Astrocyte (in vitro differentiated cells and primary cell): ENCODE measurements at regions not wholly inside any gene's neighbourhood (a gene's known extent, or its start where the extent isn't known, plus 50 kb on each side); places are given as distances from the start of the nearest gene placed in this dataset.

ENCODE experiments used
- CTCF ChIP-seq: IDR thresholded peaks from 2 replicates; pipeline ENCODE4 v1.5.1; 2011; ENCODE audit warnings: low read depth, mild to moderate bottlenecking, inconsistent platforms, low read length, moderate library complexity; ENCODE audit not compliant: insufficient read depth
- EZH2 ChIP-seq: IDR thresholded peaks from 2 replicates; pipeline ENCODE4 v1.6.1; 2012; ENCODE audit warnings: mild to moderate bottlenecking, low read length, inconsistent platforms; ENCODE audit not compliant: insufficient read depth

DNA sequence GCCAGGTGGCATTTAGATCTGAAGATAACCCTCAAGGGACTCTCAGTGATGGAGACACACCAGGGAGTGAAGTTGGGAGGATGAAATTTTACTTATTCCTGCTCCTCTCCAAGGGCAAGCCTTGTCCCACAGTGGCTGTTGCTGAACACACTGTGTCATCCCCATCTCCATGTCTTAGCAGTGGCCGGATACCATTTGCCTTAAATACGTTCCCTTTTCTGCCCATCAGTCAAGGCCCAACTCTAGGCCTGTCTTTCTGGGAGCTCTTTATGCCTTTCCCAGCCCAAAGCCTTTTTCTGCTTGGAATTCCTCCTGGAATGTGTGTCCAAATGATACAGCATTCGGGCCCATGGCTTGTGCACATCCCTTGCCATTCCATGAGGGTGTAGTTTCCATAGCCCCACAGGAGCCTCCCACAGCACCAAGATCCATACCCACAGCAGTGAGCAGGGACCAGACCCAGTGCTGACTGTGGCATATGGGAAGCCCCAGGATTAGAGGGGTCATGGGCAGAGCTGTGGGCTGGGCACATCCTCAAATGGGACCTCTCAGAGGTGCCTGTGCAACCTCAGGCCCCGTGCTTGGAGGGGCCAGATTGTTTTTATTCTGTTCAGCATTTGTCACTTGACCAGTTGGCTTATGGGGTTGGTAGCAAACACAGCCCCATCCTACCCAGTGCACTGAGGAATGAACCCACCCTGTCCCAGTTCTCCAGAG is 63.7 kb upstream of the PRR23C start:
- TF ChIP-seq CTCF (no peak), EZH2 (no peak)
